Liver (tissue), 8 donors: ENCODE measurements at regions not wholly inside any gene's neighbourhood (a gene's known extent, or its start where the extent isn't known, plus 50 kb on each side); places are given as distances from the start of the nearest gene placed in this dataset.

Experiments used
- DNase-seq: peaks from one replicate; pipeline ENCODE4 v3.0.0-alpha.2; 2017; ENCODE audit warnings: low spot score
- H3K27ac ChIP-seq, 2 donors: one replicate each; pipeline ENCODE4 v1.7.0; 2013; ENCODE audit warnings: inconsistent platforms in 2 of 2, low read length in 2 of 2, control low read depth in 1 of 2, low read depth in 1 of 2, mild to moderate bottlenecking in 1 of 2
- H3K27me3 ChIP-seq, 4 donors: one replicate each; pipeline versions ENCODE4 v1.6.1 to v1.7.0; 2013; ENCODE audit warnings: low read length in 3 of 4, inconsistent platforms in 1 of 4, mild to moderate bottlenecking in 1 of 4, moderate library complexity in 1 of 4; ENCODE audit not compliant: control insufficient read depth in 4 of 4, insufficient read depth in 4 of 4
- H3K36me3 ChIP-seq, 4 donors: one replicate each; pipeline versions ENCODE4 v1.6.1 to v1.7.0; 2013; ENCODE audit warnings: low read length in 3 of 4, mild to moderate bottlenecking in 3 of 4, low read depth in 1 of 4, moderate library complexity in 1 of 4; ENCODE audit not compliant: control insufficient read depth in 4 of 4, insufficient read depth in 3 of 4
- H3K4me1 ChIP-seq, 4 donors: one replicate each; pipeline versions ENCODE4 v1.6.1 to v1.7.0; 2013; ENCODE audit warnings: low read length in 3 of 4, mild to moderate bottlenecking in 3 of 4, moderate library complexity in 1 of 4; ENCODE audit not compliant: control insufficient read depth in 4 of 4, insufficient read depth in 4 of 4
- H3K4me3 ChIP-seq, 3 donors: one replicate each; pipeline versions ENCODE4 v1.6.1 to v1.7.0; 2013; ENCODE audit warnings: low read length in 3 of 3, control low read depth in 1 of 3, low read depth in 1 of 3, mild to moderate bottlenecking in 1 of 3
- H3K9ac ChIP-seq, 2 donors: one replicate each; pipeline ENCODE4 v1.7.0; 2013; ENCODE audit warnings: low read length in 2 of 2, mild to moderate bottlenecking in 2 of 2, moderate library complexity in 2 of 2, control low read depth in 1 of 2, low read depth in 1 of 2
- H3K9me3 ChIP-seq, 4 donors: one replicate each; pipeline versions ENCODE4 v1.6.1 to v1.7.0; 2013; ENCODE audit warnings: low read length in 3 of 4; ENCODE audit not compliant: control insufficient read depth in 4 of 4
- EGR1 ChIP-seq, 2 donors: IDR thresholded peaks; 2 replicates each; pipeline ENCODE4 v1.6.1; 2016 to 2018; ENCODE audit warnings: antibody characterized with exemption in 2 of 2, low read depth in 2 of 2
- FOXA2 ChIP-seq: IDR thresholded peaks from 2 replicates; pipeline ENCODE4 v1.6.1; 2016; ENCODE audit warnings: antibody characterized with exemption
- HNF4A ChIP-seq, 2 donors: conservative IDR thresholded peaks; 2 replicates each; pipeline ENCODE4 v1.6.1; 2016; ENCODE audit warnings: antibody characterized with exemption in 2 of 2, mild to moderate bottlenecking in 2 of 2
- NR2F2 ChIP-seq: IDR thresholded peaks from 2 replicates; pipeline ENCODE4 v1.6.1; 2016; ENCODE audit warnings: antibody characterized with exemption
- RAD21 ChIP-seq, 2 donors: IDR thresholded peaks; 2 replicates each; pipeline ENCODE4 v1.6.1; 2016; ENCODE audit warnings: antibody characterized with exemption in 2 of 2, mild to moderate bottlenecking in 2 of 2
- RXRA ChIP-seq, 2 donors: IDR thresholded peaks; 2 replicates each; pipeline ENCODE4 v1.6.1; 2017 to 2018; ENCODE audit warnings: antibody characterized with exemption in 2 of 2, mild to moderate bottlenecking in 1 of 2
- SP1 ChIP-seq: IDR thresholded peaks from 2 replicates; pipeline ENCODE4 v1.6.1; 2018; ENCODE audit warnings: antibody characterized with exemption, mild to moderate bottlenecking
- YY1 ChIP-seq: IDR thresholded peaks from 2 replicates; pipeline ENCODE4 v1.6.1; 2016; ENCODE audit warnings: antibody characterized with exemption, mild to moderate bottlenecking
- WGBS: extraction: QIAGEN DNeasy Blood & Tissue Kit; methylation state at CpG from one replicate; pipeline ENCODE4 v1.1.7; 2013; 5-methylcytosine and 5-hydroxymethylcytosine counted together
- TF ChIP-seq, protein P1 (sequence below): IDR thresholded peaks from 2 replicates; pipeline ENCODE4 v1.6.1; 2016; ENCODE audit warnings: antibody characterized with exemption
- TF ChIP-seq, protein P2 (sequence below): IDR thresholded peaks from 2 replicates; pipeline ENCODE4 v1.6.1; 2016; ENCODE audit warnings: antibody characterized with exemption
- TF ChIP-seq, protein P3 (sequence below): IDR thresholded peaks from 2 replicates; pipeline ENCODE4 v1.6.1; 2016; ENCODE audit warnings: antibody characterized with exemption
- TF ChIP-seq, protein P4 (sequence below): IDR thresholded peaks from 2 replicates; pipeline ENCODE4 v1.6.1; 2016; ENCODE audit warnings: antibody characterized with exemption, mild to moderate bottlenecking
- TF ChIP-seq, protein P5 (sequence below): fragments of 150-350 bp; IDR thresholded peaks from 2 replicates; pipeline ENCODE4 v1.5.1; 2017; ENCODE audit warnings: improper control_type of control experiment, low read depth, low read length; ENCODE audit not compliant: missing input control
- donor health status: healthy.
- donor health status: healthy.
- donor health status: healthy.
- donor health status: healthy.
- donor health status: healthy.

DNA sequence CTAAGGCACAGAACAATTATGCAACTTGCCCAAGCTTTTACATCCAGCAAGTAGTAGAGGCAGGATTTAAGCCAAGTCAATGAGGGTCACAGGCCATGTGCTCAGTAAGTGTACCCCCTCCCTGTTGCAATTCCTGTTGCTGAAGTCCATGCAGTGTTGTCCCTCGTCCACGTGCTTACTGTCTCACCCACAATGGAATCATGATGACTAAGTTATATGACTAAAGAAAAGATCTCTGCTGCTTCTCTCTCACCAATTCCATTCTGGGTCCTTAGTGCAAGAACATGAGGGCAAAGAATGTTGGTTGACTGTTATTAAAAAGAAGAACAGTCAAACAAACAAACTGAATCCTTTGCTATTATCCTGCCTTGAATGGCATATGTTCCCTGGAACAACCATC, 233.6 kb upstream of the SLC24A2 start:
- TF ChIP-seq, protein P1, sequence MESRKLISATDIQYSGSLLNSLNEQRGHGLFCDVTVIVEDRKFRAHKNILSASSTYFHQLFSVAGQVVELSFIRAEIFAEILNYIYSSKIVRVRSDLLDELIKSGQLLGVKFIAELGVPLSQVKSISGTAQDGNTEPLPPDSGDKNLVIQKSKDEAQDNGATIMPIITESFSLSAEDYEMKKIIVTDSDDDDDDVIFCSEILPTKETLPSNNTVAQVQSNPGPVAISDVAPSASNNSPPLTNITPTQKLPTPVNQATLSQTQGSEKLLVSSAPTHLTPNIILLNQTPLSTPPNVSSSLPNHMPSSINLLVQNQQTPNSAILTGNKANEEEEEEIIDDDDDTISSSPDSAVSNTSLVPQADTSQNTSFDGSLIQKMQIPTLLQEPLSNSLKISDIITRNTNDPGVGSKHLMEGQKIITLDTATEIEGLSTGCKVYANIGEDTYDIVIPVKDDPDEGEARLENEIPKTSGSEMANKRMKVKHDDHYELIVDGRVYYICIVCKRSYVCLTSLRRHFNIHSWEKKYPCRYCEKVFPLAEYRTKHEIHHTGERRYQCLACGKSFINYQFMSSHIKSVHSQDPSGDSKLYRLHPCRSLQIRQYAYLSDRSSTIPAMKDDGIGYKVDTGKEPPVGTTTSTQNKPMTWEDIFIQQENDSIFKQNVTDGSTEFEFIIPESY = no peak
- no peak for TF ChIP-seq HNF4A (conservative IDR thresholded peaks at IDR 0.05)
- TF ChIP-seq, protein P2, sequence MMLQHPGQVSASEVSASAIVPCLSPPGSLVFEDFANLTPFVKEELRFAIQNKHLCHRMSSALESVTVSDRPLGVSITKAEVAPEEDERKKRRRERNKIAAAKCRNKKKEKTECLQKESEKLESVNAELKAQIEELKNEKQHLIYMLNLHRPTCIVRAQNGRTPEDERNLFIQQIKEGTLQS = no peak
- TF ChIP-seq YY1 = no peak
- no peak for TF ChIP-seq RAD21 (IDR thresholded peaks at IDR 0.05)
- no peak for TF ChIP-seq FOXA2
- TF ChIP-seq, protein P3, sequence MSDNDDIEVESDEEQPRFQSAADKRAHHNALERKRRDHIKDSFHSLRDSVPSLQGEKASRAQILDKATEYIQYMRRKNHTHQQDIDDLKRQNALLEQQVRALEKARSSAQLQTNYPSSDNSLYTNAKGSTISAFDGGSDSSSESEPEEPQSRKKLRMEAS = no peak
- TF ChIP-seq, protein P4, sequence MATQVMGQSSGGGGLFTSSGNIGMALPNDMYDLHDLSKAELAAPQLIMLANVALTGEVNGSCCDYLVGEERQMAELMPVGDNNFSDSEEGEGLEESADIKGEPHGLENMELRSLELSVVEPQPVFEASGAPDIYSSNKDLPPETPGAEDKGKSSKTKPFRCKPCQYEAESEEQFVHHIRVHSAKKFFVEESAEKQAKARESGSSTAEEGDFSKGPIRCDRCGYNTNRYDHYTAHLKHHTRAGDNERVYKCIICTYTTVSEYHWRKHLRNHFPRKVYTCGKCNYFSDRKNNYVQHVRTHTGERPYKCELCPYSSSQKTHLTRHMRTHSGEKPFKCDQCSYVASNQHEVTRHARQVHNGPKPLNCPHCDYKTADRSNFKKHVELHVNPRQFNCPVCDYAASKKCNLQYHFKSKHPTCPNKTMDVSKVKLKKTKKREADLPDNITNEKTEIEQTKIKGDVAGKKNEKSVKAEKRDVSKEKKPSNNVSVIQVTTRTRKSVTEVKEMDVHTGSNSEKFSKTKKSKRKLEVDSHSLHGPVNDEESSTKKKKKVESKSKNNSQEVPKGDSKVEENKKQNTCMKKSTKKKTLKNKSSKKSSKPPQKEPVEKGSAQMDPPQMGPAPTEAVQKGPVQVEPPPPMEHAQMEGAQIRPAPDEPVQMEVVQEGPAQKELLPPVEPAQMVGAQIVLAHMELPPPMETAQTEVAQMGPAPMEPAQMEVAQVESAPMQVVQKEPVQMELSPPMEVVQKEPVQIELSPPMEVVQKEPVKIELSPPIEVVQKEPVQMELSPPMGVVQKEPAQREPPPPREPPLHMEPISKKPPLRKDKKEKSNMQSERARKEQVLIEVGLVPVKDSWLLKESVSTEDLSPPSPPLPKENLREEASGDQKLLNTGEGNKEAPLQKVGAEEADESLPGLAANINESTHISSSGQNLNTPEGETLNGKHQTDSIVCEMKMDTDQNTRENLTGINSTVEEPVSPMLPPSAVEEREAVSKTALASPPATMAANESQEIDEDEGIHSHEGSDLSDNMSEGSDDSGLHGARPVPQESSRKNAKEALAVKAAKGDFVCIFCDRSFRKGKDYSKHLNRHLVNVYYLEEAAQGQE = no peak
- TF ChIP-seq, protein P5, sequence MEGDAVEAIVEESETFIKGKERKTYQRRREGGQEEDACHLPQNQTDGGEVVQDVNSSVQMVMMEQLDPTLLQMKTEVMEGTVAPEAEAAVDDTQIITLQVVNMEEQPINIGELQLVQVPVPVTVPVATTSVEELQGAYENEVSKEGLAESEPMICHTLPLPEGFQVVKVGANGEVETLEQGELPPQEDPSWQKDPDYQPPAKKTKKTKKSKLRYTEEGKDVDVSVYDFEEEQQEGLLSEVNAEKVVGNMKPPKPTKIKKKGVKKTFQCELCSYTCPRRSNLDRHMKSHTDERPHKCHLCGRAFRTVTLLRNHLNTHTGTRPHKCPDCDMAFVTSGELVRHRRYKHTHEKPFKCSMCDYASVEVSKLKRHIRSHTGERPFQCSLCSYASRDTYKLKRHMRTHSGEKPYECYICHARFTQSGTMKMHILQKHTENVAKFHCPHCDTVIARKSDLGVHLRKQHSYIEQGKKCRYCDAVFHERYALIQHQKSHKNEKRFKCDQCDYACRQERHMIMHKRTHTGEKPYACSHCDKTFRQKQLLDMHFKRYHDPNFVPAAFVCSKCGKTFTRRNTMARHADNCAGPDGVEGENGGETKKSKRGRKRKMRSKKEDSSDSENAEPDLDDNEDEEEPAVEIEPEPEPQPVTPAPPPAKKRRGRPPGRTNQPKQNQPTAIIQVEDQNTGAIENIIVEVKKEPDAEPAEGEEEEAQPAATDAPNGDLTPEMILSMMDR = no peak
- TF ChIP-seq NR2F2 = no peak
- TF ChIP-seq SP1 = no peak
- TF ChIP-seq EGR1 (IDR thresholded peaks at IDR 0.05; ENCODE audit: low read depth in 2 of 2) = no peak
- no peak for TF ChIP-seq RXRA (IDR thresholded peaks at IDR 0.05)
- no peak for DNase-seq
- no peaks in the 10 kb centered on the region for H3K36me3 ChIP-seq
- WGBS = 46% methylated on average over 2 of the region's 2 CpGs
- H3K9ac ChIP-seq = no peak overlapping the region
- peaks cover 0 to 1% (median 0%) of the 10 kb centered on the region in 4 donors for H3K9me3 ChIP-seq
- no peaks in the 10 kb centered on the region for H3K4me1 ChIP-seq
- H3K27ac ChIP-seq = no peak overlapping the region
- no peak overlapping the region for H3K4me3 ChIP-seq
- H3K27me3 ChIP-seq = peaks cover 0 to 7% (median 0%) of the 10 kb centered on the region in 4 donors

DNA sequence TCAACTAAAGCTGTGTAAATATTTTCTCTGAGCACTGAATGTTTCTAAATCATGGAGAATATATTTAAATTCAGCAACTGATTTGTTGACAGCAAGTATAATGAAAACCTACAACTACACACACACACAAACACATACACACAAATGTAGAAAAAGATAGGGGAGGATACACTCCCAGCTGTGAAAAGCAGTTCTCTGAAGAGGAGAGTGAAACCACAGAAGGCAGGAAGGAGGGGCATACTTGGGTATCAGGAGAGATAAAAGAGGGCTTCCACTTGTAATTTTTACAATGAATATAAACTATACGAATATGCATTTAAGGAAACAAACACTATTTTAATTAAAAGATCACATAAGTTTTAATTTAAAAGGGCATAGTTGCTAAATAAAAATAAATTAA, 227.8 kb upstream of the SLC24A2 start:
- H3K27ac ChIP-seq = no peak overlapping the region
- H3K4me3 ChIP-seq = no peak overlapping the region
- DNase-seq = no peak
- H3K9ac ChIP-seq = no peak overlapping the region
- no peak for TF ChIP-seq HNF4A (conservative IDR thresholded peaks at IDR 0.05)
- H3K27me3 ChIP-seq = no peaks in the 10 kb centered on the region
- no peaks in the 10 kb centered on the region for H3K36me3 ChIP-seq
- peaks cover 0 to 1% (median 0%) of the 10 kb centered on the region in 4 donors for H3K9me3 ChIP-seq
- 48% methylated on average over 1 of the region's 1 CpG for WGBS
- H3K4me1 ChIP-seq = no peaks in the 10 kb centered on the region
